Common myeloid progenitor, CD34-positive (primary cell): ENCODE measurements at regions not wholly inside any gene's neighbourhood (a gene's known extent, or its start where the extent isn't known, plus 50 kb on each side); places are given as distances from the start of the nearest gene placed in this dataset.

ENCODE experiments used
- CTCF ChIA-PET: fragments of 350-600 bp; sonication (Branson Sonifier 250); formaldehyde crosslinking; loops from one replicate; lab custom pipeline; 2021; ENCODE audit warnings: antibody characterized with exemption; lab: Charles Lee
- POLR2A ChIA-PET: fragments of 350-600 bp; sonication (Branson Sonifier 250); formaldehyde crosslinking; loops from one replicate; lab custom pipeline; 2021; ENCODE audit warnings: antibody characterized with exemption; lab: Charles Lee
- DNase-seq, 3 donors: peaks; one replicate each; pipeline versions ENCODE4 v3.0.0 to v3.0.0-alpha.2; 2013
- H3K27ac ChIP-seq, 2 experiments: 1 replicate in 1 of 2; 2 replicates in 1 of 2; pipeline ENCODE4 v1.7.0; 2013; ENCODE audit warnings: inconsistent platforms in 2 of 2, low read length in 2 of 2, mild to moderate bottlenecking in 2 of 2, low read depth in 1 of 2, moderate library complexity in 1 of 2; ENCODE audit not compliant: severe bottlenecking in 2 of 2, insufficient read depth in 1 of 2, poor library complexity in 1 of 2
- H3K27me3 ChIP-seq, 5 experiments: replicated peaks in 2 of 5; 1 replicate in 3 of 5; 2 replicates in 2 of 5; pipeline versions ENCODE4 v1.6.1 to v1.7.0; 2013; ENCODE audit warnings: low read length in 4 of 5, mild to moderate bottlenecking in 2 of 5, moderate library complexity in 2 of 5, inconsistent platforms in 1 of 5; ENCODE audit not compliant: insufficient read depth in 5 of 5, control insufficient read depth in 4 of 5
- H3K36me3 ChIP-seq, 4 experiments: 1 replicate in 2 of 4; 2 replicates in 2 of 4; pipeline versions ENCODE4 v1.6.1 to v1.7.0; 2013; ENCODE audit warnings: low read length in 3 of 4, control low read depth in 1 of 4, mild to moderate bottlenecking in 1 of 4; ENCODE audit not compliant: control insufficient read depth in 4 of 4, insufficient read depth in 4 of 4
- H3K4me1 ChIP-seq, 4 experiments: 1 replicate in 3 of 4; 2 replicates in 1 of 4; pipeline versions ENCODE4 v1.6.1 to v1.7.1; 2013; ENCODE audit warnings: low read length in 3 of 4, mild to moderate bottlenecking in 3 of 4, control low read depth in 1 of 4, inconsistent platforms in 1 of 4, moderate library complexity in 1 of 4; ENCODE audit not compliant: control insufficient read depth in 4 of 4, insufficient read depth in 4 of 4; ENCODE audit errors: control extremely low read depth in 1 of 4
- H3K4me3 ChIP-seq, 7 experiments: 1 replicate in 4 of 7; 2 replicates in 3 of 7; pipeline versions ENCODE4 v1.5.1 to v1.7.0; 2013; ENCODE audit warnings: mild to moderate bottlenecking in 7 of 7, low read length in 6 of 7, moderate library complexity in 6 of 7, inconsistent platforms in 2 of 7, low read depth in 2 of 7, control low read depth in 1 of 7; ENCODE audit not compliant: insufficient read depth in 4 of 7, control insufficient read depth in 1 of 7; ENCODE audit errors: extremely low read depth in 1 of 7
- H3K9me3 ChIP-seq, 5 experiments: 1 replicate in 4 of 5; 2 replicates in 1 of 5; pipeline versions ENCODE4 v1.6.1 to v1.7.1; 2013; ENCODE audit warnings: low read length in 4 of 5, mild to moderate bottlenecking in 2 of 5, inconsistent platforms in 1 of 5, low read depth in 1 of 5, moderate library complexity in 1 of 5; ENCODE audit not compliant: control insufficient read depth in 4 of 5, insufficient read depth in 2 of 5; ENCODE audit errors: control extremely low read depth in 1 of 5
- WGBS: methylation state at CpG from one replicate; pipeline ENCODE4 v1.1.5; 2013; ENCODE audit not compliant: insufficient coverage; 5-methylcytosine and 5-hydroxymethylcytosine counted together

DNA sequence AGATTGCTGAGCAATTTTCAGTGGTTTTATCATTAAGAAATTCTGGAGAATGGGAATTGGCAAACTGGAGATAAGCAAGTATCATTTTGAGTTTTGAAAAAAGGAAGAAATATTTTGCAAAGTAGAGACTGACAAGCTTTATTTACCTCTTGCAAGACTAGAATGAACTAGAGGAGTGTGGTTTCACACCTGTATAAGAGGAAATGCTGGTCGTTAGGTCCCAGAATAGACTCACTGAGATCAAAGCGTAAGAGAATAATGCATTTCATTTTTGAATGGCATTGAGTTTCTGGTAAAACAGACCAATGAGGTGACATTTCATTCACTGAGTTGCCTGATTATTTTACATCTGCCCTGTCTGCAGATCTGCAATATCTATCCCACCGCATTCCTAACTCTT lies 308.1 kb downstream of the ADGRL2 start:
- Histone ChIP-seq H3K27ac (no peak overlapping the region), H3K36me3 (no peaks in the 10 kb centered on the region), H3K9me3 (peaks cover 0 to 5% (median 0%) of the 10 kb centered on the region in 5 experiments), H3K27me3 (no peaks in the 10 kb centered on the region), H3K4me1 (no peaks in the 10 kb centered on the region), H3K4me3 (no peak overlapping the region)
- 100% methylated on average over 2 of the region's 3 CpGs for WGBS
- no peak for DNase-seq
- ChIA-PET POLR2A (no interaction called here), CTCF (interaction anchor here (0.6 kb wide), 1 partner anchor 18 kb away, joined by 4 read pairs; no protein-coding TSS in a partner anchor)

DNA sequence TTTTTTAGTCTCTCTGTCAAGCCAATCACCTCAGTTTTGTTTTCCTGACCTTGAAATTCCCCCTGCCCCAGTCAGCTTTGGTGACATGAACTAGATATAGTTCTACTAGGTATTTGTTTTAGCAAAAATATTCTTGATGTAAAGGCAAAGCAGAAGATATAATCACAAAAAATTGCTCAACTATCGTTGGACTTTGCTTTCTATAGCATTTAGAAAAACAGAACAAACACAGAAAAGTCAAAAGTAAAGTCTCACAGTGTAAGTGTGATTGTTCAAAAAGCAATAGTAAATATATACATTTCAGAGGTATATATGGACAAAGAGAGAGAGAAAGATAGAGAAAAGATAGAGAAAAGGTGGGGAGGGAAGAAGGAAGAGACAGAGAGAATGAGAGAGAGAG lies 305.9 kb downstream of the ADGRL2 start:
- Histone ChIP-seq H3K4me1 (no peaks in the 10 kb centered on the region), H3K36me3 (no peaks in the 10 kb centered on the region), H3K4me3 (no peak overlapping the region), H3K27me3 (no peaks in the 10 kb centered on the region), H3K27ac (no peak overlapping the region), H3K9me3 (peaks cover 0 to 6% (median 0%) of the 10 kb centered on the region in 5 experiments)
- DNase-seq: no peak
- ChIA-PET CTCF (no interaction called here), POLR2A (no interaction called here)
- WGBS: no CpG with 5 or more reads among the region's 1 CpG

GRCh38 chr1:82099170-82099569 lies 298.4 kb downstream of the ADGRL2 start:
- CTCF ChIA-PET: no interaction called here
- DNase-seq: no peak
- Histone ChIP-seq H3K27me3 (no peaks in the 10 kb centered on the region), H3K36me3 (no peaks in the 10 kb centered on the region), H3K27ac (no peak overlapping the region), H3K4me1 (no peaks in the 10 kb centered on the region), H3K4me3 (no peak overlapping the region), H3K9me3 (peaks cover 0 to 1% (median 0%) of the 10 kb centered on the region in 5 experiments)
- POLR2A ChIA-PET: no interaction called here
- no CpG with 5 or more reads among the region's 1 CpG for WGBS

DNA sequence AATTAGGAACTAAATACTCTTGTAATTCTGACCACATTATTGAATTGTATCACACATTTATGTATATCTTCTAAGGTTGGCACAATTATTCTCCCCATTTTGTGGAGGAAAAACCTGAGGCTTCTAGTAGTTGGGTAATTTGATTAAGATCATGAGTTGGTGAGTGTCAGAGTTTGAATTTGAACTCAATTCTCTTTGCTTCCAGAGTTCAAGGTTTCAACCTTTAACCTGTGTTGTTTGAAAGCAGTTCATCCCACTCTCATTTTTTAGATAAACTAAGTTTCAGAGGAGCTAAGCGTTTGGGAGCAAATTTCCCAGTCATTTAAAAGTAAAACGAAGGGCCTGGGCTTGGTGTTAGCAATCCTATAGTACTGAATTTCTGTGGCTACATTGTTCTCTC lies 293.4 kb downstream of the ADGRL2 start:
- H3K9me3 ChIP-seq: no peaks in the 10 kb centered on the region

DNA sequence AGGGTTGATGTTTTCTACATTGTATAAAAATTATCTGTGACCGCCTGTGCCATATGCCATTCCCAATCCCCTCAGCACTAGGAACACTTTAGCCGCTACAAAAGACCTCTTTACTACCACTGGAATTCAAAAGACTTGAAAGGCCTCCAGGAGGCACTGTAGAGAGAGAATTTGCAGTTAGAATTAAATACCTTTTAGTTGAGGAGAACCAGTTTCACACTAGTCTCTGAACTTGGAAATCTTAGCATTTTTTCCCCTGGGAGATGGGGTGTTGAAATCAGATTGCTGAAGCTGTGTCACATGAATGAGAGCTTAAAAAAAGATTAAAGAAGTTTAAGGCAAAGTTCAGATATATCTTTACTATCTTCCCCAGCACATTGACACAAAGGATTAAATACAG lies 291.0 kb downstream of the ADGRL2 start:
- no CpG with 5 or more reads among the region's 2 CpGs for WGBS
- Histone ChIP-seq H3K27ac (no peak overlapping the region), H3K36me3 (no peaks in the 10 kb centered on the region), H3K4me3 (no peak overlapping the region), H3K4me1 (no peaks in the 10 kb centered on the region), H3K27me3 (no peaks in the 10 kb centered on the region), H3K9me3 (peaks cover 0 to 1% (median 0%) of the 10 kb centered on the region in 5 experiments)
- ChIA-PET CTCF (interaction anchor here (1.6 kb wide), 1 partner anchor 29 kb away, joined by 3 read pairs; no protein-coding TSS in a partner anchor), POLR2A (no interaction called here)
- DNase-seq: no peak

More for the DNA sequence above, 293.4 kb downstream of the ADGRL2 start:
- Histone ChIP-seq H3K36me3 (no peaks in the 10 kb centered on the region), H3K4me3 (no peak overlapping the region), H3K4me1 (no peaks in the 10 kb centered on the region), H3K27me3 (no peaks in the 10 kb centered on the region), H3K27ac (no peak overlapping the region)
- ChIA-PET CTCF (no interaction called here), POLR2A (no interaction called here)
- no peak for DNase-seq
- 93% methylated on average over 2 of the region's 2 CpGs for WGBS

DNA sequence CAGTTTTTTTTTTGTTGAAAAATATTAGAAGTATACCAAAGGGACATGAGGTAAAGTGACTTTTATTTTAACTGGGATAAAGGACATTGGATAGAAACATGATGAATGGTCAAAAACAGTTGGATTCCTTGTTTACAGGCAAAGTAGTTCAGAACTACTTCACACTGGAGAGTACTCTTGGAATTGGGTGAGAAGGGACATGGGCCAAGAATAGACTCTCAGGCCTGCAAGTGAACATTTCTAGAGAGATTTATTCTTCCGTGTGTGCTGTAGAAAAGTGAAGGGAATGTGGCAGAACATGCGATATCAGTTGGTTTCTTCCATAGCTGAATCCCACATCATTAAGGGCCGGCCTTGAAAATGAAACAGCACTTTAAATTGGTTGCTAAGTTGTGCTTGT lies 290.5 kb downstream of the ADGRL2 start:
- no peaks in the 10 kb centered on the region for H3K4me1 ChIP-seq
- no peak for DNase-seq
- WGBS: 94% methylated on average over 2 of the region's 3 CpGs

GRCh38 chr1:82090104-82090503 lies 289.4 kb downstream of the ADGRL2 start:
- Histone ChIP-seq H3K4me3 (no peak overlapping the region), H3K4me1 (no peaks in the 10 kb centered on the region), H3K27ac (no peak overlapping the region), H3K36me3 (no peaks in the 10 kb centered on the region), H3K9me3 (peaks cover 0 to 1% (median 0%) of the 10 kb centered on the region in 5 experiments), H3K27me3 (no peaks in the 10 kb centered on the region)
- peak in 2 of 3 donors; percentile 13 to 14 for DNase-seq
- 100% methylated on average over 1 of the region's 1 CpG for WGBS
- CTCF ChIA-PET: no interaction called here
- POLR2A ChIA-PET: no interaction called here

More for the DNA sequence above, 290.5 kb downstream of the ADGRL2 start:
- CTCF ChIA-PET: interaction anchor here (0.6 to 1.6 kb wide), 4 partner anchors 14 to 257 kb away, joined by 3 to 4 read pairs (median 3); no protein-coding TSS in a partner anchor
- H3K4me3 ChIP-seq: no peak overlapping the region
- POLR2A ChIA-PET: no interaction called here
- H3K27me3 ChIP-seq: no peaks in the 10 kb centered on the region
- H3K27ac ChIP-seq: no peak overlapping the region
- H3K9me3 ChIP-seq: peaks cover 0 to 1% (median 0%) of the 10 kb centered on the region in 5 experiments
- H3K36me3 ChIP-seq: no peaks in the 10 kb centered on the region
